ENCODE measurements at regions not wholly inside any gene's neighbourhood (a gene's known extent, or its start where the extent isn't known, plus 50 kb on each side); places are given as distances from the start of the nearest gene placed in this dataset.

DNA sequence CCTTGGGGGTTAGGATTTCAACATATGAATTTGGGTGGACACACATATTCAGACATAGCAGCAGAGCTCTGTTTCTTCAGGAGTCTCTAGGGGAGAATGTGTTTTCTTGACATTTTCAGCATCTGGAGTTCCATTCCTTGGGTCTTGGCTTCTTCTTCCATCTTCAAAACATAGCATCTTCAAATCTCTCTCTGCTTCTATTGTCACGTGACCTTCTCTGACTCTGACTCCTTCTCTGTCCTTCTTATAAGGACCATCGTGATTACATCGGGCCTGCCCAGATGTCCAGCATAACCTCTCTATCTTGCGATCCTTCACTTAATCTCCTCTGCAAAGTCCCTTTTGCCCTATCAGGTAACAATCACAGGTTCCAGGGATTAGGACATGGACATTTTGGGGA lies 101.0 kb upstream of the CHD6 start:
- DNase-seq (ENCODE audit: low read depth in 1 of 2, low spot score in 1 of 2) = no peak
- Histone ChIP-seq H3K4me3 (replicated peaks; ENCODE audit: insufficient read depth, low read length) (no peak overlapping the region), H3K27ac (replicated peaks) (no peak overlapping the region), H3K27me3 (ENCODE audit: insufficient read depth, poor library complexity, severe bottlenecking) (peaks cover 5% of the 10 kb centered on the region)
- TF ChIP-seq GABPA (IDR thresholded peaks at IDR 0.05; ENCODE audit: low read depth) (no peak), SPI1 (IDR thresholded peaks at IDR 0.05; ENCODE audit: borderline replicate concordance, low read depth) (no peak), POLR2AphosphoS5 (IDR thresholded peaks at IDR 0.05; ENCODE audit: low read depth) (no peak)
- TF ChIP-seq, protein P1, sequence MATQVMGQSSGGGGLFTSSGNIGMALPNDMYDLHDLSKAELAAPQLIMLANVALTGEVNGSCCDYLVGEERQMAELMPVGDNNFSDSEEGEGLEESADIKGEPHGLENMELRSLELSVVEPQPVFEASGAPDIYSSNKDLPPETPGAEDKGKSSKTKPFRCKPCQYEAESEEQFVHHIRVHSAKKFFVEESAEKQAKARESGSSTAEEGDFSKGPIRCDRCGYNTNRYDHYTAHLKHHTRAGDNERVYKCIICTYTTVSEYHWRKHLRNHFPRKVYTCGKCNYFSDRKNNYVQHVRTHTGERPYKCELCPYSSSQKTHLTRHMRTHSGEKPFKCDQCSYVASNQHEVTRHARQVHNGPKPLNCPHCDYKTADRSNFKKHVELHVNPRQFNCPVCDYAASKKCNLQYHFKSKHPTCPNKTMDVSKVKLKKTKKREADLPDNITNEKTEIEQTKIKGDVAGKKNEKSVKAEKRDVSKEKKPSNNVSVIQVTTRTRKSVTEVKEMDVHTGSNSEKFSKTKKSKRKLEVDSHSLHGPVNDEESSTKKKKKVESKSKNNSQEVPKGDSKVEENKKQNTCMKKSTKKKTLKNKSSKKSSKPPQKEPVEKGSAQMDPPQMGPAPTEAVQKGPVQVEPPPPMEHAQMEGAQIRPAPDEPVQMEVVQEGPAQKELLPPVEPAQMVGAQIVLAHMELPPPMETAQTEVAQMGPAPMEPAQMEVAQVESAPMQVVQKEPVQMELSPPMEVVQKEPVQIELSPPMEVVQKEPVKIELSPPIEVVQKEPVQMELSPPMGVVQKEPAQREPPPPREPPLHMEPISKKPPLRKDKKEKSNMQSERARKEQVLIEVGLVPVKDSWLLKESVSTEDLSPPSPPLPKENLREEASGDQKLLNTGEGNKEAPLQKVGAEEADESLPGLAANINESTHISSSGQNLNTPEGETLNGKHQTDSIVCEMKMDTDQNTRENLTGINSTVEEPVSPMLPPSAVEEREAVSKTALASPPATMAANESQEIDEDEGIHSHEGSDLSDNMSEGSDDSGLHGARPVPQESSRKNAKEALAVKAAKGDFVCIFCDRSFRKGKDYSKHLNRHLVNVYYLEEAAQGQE (IDR thresholded peaks at IDR 0.05; ENCODE audit: insufficient replicate concordance, low read depth) = no peak
- TF ChIP-seq, protein P2, sequence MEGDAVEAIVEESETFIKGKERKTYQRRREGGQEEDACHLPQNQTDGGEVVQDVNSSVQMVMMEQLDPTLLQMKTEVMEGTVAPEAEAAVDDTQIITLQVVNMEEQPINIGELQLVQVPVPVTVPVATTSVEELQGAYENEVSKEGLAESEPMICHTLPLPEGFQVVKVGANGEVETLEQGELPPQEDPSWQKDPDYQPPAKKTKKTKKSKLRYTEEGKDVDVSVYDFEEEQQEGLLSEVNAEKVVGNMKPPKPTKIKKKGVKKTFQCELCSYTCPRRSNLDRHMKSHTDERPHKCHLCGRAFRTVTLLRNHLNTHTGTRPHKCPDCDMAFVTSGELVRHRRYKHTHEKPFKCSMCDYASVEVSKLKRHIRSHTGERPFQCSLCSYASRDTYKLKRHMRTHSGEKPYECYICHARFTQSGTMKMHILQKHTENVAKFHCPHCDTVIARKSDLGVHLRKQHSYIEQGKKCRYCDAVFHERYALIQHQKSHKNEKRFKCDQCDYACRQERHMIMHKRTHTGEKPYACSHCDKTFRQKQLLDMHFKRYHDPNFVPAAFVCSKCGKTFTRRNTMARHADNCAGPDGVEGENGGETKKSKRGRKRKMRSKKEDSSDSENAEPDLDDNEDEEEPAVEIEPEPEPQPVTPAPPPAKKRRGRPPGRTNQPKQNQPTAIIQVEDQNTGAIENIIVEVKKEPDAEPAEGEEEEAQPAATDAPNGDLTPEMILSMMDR (IDR thresholded peaks at IDR 0.05; ENCODE audit: insufficient read depth, low read length) = no peak

DNA sequence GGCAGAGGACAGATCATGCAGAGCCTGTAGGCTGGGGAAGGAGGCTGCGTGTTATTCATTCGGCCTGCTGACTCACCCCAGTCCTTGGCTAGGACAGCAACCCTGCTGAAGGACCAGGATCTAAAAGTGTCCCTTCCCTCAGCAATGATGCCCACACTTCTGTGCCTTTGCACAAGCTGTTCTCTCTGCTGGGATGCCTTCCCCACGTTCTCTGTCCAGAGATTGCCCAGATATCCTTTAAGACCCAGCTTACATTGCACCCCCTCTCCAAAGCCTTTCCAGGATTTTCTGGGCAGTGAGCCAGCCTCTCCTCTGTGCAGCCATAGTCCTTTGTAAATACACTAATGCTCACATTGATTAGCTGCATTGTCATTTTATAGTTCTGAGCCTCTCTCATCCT lies 99.3 kb upstream of the CHD6 start:
- no peak overlapping the region for H3K4me3 ChIP-seq (replicated peaks; ENCODE audit: insufficient read depth, low read length)
- no peak overlapping the region for H3K27ac ChIP-seq (replicated peaks)
- DNase-seq (ENCODE audit: low read depth in 1 of 2, low spot score in 1 of 2) = no peak
- TF ChIP-seq, protein P2 (IDR thresholded peaks at IDR 0.05; ENCODE audit: insufficient read depth, low read length) = no peak
- H3K27me3 ChIP-seq (ENCODE audit: insufficient read depth, poor library complexity, severe bottlenecking) = peaks cover 5% of the 10 kb centered on the region

DNA sequence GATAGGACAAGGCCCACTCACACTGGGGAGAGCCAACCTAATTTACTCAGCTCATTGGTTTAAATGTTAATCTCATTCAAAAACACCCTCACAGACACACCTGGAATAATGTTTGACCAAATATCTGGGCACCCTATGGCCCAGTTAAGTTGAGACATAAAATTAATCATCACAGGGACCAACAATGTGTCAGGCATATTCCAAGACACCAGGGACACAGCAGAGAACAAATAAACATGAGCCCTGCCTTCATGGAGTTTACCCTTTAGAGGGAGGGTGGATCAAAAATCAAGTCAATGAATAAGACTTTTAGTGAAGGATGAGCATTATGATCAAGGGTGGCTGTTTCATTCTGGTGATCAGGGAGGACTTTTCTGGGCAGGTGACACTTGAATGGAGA lies 98.7 kb upstream of the CHD6 start:
- TF ChIP-seq, protein P1 (IDR thresholded peaks at IDR 0.05; ENCODE audit: insufficient replicate concordance, low read depth) = no peak
- TF ChIP-seq SPI1 (IDR thresholded peaks at IDR 0.05; ENCODE audit: borderline replicate concordance, low read depth) = no peak
- TF ChIP-seq POLR2AphosphoS5 (IDR thresholded peaks at IDR 0.05; ENCODE audit: low read depth) = no peak
- no peak for TF ChIP-seq GABPA (IDR thresholded peaks at IDR 0.05; ENCODE audit: low read depth)
- TF ChIP-seq, protein P2 (IDR thresholded peaks at IDR 0.05; ENCODE audit: insufficient read depth, low read length) = no peak

DNA sequence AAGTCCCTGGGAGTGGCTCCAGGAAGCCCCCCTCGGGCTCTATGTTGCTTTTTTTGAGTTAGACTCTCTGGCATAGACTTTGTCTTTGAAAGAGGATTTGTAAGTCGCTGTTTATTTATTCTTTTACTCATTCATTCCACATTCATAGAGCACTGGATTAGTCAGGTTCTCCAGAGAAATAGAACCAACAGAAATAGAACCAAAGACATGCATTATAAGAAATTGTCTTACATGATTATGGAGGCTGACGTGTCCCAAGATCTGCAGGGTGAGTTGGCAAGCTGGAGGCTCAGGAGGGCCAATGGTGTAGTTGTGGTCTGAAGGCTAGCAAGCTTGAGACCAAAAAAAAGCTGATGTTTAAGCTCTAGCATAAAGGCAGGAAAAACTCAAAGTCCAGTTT lies 98.3 kb upstream of the CHD6 start:
- TF ChIP-seq, protein P1 (IDR thresholded peaks at IDR 0.05; ENCODE audit: insufficient replicate concordance, low read depth) = no peak
- TF ChIP-seq GABPA (IDR thresholded peaks at IDR 0.05; ENCODE audit: low read depth) = no peak
- TF ChIP-seq, protein P2 (IDR thresholded peaks at IDR 0.05; ENCODE audit: insufficient read depth, low read length) = no peak
- TF ChIP-seq POLR2AphosphoS5 (IDR thresholded peaks at IDR 0.05; ENCODE audit: low read depth) = no peak
- no peak for TF ChIP-seq SPI1 (IDR thresholded peaks at IDR 0.05; ENCODE audit: borderline replicate concordance, low read depth)
- no peak overlapping the region for H3K4me3 ChIP-seq (replicated peaks; ENCODE audit: insufficient read depth, low read length)
- no peak for DNase-seq (ENCODE audit: low read depth in 1 of 2, low spot score in 1 of 2)
- H3K27ac ChIP-seq (replicated peaks) = no peak overlapping the region
- peaks cover 5% of the 10 kb centered on the region for H3K27me3 ChIP-seq (ENCODE audit: insufficient read depth, poor library complexity, severe bottlenecking)

More for the DNA sequence above, 98.7 kb upstream of the CHD6 start:
- Histone ChIP-seq H3K4me3 (replicated peaks; ENCODE audit: insufficient read depth, low read length) (no peak overlapping the region), H3K27ac (replicated peaks) (no peak overlapping the region), H3K27me3 (ENCODE audit: insufficient read depth, poor library complexity, severe bottlenecking) (peaks cover 5% of the 10 kb centered on the region)
- DNase-seq (ENCODE audit: low read depth in 1 of 2, low spot score in 1 of 2) = no peak

Measured in HL-60 (cell line).